HG03460 (cell line): ENCODE measurements at regions not wholly inside any gene's neighbourhood (a gene's known extent, or its start where the extent isn't known, plus 50 kb on each side); places are given as distances from the start of the nearest gene placed in this dataset.

ENCODE experiments used
- ATAC-seq: cut with Tn5 transposase; IDR thresholded peaks from one replicate; pipeline ENCODE4 v1.9.1; 2021; ENCODE audit not compliant: unreplicated experiment

GRCh38 chr10:117920956-117921355 lies 125.8 kb downstream of the RAB11FIP2 start:
- ATAC-seq: no peak

DNA sequence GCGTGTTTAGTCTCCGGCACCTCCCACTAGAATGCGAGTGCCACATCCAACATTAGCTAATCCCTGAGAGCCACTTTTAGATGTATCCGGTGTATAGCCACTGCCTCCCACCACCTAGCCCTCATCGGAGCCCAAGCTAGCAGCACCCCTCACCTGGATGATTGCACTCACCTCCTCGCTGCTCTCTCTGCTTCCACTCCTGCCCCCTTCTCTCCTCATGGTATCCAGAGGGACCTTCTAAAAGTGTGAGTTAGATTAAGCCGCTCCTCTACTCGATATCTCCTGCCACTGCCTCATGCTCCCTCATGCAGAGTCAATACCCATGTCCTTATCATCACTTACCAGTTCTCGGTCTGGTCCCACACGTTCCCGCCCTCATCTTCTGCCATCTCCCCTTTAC lies 125.3 kb downstream of the RAB11FIP2 start:
- no peak for ATAC-seq

GRCh38 chr10:117924820-117925219 lies 121.9 kb downstream of the RAB11FIP2 start:
- ATAC-seq: no peak

GRCh38 chr10:117925369-117925768 lies 121.4 kb downstream of the RAB11FIP2 start:
- no peak for ATAC-seq

DNA sequence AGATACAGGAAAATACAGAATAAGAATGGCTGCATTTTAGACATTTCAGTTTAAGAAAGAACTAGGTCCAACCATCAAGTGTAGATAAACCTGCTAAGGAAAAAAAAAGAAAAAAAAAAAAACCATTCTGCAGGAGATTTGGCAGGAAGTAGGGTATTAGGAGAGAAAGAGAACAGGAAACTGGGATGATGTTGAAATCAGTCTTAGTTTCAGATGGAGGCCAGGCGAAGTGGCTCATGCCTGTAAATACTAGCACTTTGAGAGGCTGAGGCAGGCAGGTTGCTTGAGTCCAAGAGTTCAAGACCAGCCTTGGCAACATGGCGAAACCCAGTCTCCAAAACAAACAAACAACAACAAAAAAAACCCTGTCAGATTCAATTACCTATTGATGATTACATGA lies 120.2 kb downstream of the RAB11FIP2 start:
- ATAC-seq: no peak

- ATAC-seq: no peak
These were observed 119.4 kb downstream of the RAB11FIP2 start for GRCh38 chr10:117927332-117927731.

DNA sequence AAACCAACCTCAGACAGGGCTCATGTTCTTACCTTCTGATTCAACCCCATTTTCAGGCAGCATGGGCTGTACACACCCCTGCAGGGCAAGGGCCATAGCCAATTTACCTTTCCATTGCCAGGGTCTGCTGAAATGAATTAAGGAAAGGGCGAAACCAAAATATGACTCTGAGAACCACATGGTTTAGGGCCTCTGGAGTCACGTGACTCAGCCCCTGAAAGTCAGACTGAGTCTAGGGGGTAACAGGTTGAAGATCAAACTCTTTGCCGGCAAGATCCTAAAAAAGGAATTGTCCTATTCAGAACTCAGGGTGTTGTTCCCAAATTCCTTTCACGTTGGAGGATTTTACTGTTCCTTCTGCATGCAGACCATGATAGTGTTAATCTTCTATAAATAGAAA lies 118.9 kb downstream of the RAB11FIP2 start:
- no peak for ATAC-seq

GRCh38 chr10:117928281-117928680 lies 118.5 kb downstream of the RAB11FIP2 start:
- ATAC-seq: no peak

GRCh38 chr10:117928741-117929140 lies 118.0 kb downstream of the RAB11FIP2 start:
- ATAC-seq: no peak

DNA sequence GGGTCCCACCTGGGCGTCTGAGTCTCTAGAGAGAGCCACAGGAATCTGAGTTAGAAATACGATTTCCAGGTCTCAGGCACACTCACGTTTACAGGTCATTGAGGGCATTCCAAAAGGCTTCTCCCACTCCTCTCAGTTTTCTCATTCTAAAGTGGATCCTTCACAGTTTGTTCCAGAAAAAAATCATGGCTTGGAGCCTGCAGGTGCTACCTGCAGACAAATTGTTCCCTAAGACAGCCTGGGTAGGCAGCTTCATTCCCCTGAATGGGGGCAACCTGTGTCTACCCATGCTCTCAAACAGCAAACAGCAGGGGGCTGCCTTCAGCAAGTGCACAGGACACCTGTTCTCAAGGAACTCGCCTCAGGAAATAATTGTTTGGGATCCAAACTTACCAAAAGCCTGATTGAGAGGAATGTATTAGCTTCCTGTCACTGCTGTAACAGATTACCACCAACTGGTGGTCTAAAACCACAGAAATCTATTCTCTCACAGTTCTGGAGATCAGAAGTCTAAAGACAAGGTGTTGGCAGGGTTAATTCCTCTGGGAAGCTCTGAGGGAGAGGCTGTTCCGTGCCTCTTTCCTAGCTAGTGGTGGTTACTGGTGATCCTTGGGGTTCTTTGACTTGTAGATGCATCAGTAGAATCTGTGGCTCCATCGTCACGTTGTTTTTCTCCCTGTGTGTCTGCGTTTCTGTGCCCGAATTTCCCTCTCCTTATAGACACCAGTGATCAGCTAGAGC lies 117.2 kb downstream of the RAB11FIP2 start:
- ATAC-seq: no peak

DNA sequence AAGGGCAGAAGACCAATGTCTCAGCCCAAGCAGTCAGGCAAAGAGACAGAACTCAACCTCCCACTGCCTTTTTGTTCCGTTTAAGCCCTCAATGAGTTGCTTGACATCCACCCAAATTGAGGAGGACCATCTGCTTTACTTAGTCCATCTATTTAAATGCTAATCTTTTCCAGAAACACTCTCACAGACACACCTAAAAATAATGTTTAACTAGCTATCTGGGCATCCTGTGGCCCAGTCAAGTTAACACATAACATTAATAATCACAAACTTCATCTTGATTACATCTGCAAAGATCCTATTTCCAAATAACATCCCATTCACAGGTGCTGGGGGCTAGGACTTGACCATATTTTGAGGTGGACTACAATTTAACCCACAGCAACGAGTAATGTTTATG lies 115.7 kb downstream of the RAB11FIP2 start:
- no peak for ATAC-seq

GRCh38 chr10:117933036-117933435 lies 113.7 kb downstream of the RAB11FIP2 start:
- no peak for ATAC-seq

DNA sequence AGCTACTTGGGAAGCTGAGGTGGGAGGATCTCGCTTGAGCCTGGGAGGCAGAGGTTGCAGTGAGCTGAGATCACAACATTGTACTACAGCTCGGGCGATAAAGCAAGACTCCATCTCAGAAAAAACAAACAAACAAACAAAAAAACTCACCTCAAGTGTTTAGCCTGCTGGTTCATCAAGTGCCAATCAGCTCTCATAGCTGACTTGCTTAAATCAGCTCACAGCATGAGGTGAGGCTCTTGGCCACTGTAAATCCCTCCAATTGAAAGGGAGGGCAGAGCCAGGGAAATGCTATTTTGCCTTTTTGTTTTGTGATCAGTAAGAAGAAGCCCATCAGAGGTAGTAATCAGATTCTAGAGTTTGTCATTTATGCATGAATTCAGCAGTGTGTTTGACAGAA lies 112.3 kb downstream of the RAB11FIP2 start:
- no peak for ATAC-seq

DNA sequence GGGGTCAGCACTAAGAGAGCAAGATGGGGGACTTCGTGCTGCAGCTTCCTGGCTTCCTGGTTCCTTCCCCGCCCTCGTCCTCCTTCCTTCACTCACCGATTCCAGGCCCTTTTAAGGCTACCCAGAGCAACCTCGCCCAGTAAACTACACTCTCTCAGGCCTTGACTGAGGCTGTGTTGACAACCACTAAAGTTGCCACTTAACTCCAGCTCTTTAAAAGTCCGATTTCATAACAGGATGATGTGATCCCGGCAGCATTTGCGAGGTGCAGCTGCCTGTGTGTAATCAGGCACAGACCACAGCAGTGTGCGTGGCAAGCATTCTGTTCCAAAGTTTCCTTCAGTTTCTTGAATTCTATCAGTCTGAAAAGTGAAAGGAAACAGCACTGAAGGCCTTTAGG lies 110.6 kb downstream of the RAB11FIP2 start:
- ATAC-seq: no peak

- ATAC-seq: no peak
These were observed 110.2 kb downstream of the RAB11FIP2 start for GRCh38 chr10:117936566-117936965.

GRCh38 chr10:117936976-117937375 lies 109.8 kb downstream of the RAB11FIP2 start:
- ATAC-seq: no peak

- ATAC-seq: no peak
These were observed 108.6 kb downstream of the RAB11FIP2 start for GRCh38 chr10:117938104-117938503.

- no peak for ATAC-seq
These were observed 104.5 kb downstream of the RAB11FIP2 start for GRCh38 chr10:117942226-117942625.

DNA sequence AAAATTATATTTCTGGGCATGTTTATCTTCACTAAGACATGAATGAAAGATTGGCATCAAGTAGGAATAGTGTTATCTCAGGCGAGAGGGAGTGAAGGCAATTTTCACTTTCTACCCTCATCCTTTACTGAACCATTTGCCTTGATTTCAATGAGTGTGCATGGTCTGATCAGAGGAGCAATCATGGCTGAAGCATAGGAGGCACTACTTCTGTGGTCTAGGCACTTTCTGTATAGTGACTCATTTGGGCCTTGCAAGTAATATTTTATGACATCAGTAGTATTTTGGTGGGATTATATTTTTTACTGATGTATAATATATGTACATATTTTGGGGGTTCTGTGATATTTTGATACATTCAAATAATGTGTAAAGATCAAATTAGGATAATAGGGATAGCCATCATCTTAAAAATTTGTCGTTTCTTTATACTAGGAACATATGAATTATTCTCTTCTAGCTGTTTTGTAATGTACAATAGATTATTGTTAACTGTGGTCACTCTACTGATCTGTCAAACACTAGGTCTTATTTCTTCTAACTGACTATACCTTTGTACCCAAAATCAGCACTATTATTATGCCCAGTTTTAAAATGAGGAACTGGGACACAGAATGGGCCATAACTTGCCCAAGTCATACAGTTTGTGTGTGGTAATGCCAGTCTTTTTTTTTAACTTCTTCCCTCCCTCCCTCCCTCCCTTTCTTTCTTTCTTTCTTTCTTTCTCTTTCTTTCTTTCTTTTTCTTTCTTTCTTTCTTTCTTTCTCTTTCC lies 101.9 kb downstream of the RAB11FIP2 start:
- ATAC-seq: no peak

DNA sequence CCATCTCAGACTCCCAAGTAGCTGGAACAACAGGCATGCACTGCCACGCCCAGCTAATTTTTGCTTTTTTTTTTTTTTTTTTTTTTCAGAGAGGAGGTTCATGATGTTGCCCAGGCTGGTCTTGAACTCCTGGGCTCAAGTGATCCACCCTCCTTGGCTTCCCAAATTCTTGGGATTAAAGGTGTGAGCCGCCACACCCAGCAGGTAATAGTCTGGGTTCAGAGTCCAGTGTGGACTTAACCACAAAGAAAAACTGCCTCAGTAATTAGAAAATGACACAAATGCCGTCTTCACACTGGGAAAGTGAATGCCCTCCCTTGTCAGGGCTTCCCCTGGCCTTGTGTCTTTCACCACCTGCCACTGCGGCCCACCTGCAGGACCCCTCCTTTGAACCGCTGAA lies 101.1 kb downstream of the RAB11FIP2 start:
- no peak for ATAC-seq

- no peak for ATAC-seq
These were observed 100.1 kb downstream of the RAB11FIP2 start for GRCh38 chr10:117946525-117947070.

- no peak for ATAC-seq
These were observed 98.2 kb downstream of the RAB11FIP2 start for GRCh38 chr10:117948493-117948892.
